Mesodermal cell (in vitro differentiated cells): ENCODE measurements at regions not wholly inside any gene's neighbourhood (a gene's known extent, or its start where the extent isn't known, plus 50 kb on each side); places are given as distances from the start of the nearest gene placed in this dataset.

Experiments used
- H3K27ac ChIP-seq: 2 replicates; pipeline ENCODE4 v1.7.0; 2013; ENCODE audit warnings: mild to moderate bottlenecking, low read depth, low read length, moderate library complexity; ENCODE audit not compliant: severe bottlenecking
- H3K36me3 ChIP-seq: 2 replicates; pipeline ENCODE4 v1.7.1; 2013; ENCODE audit warnings: mild to moderate bottlenecking, low read length, moderate library complexity; ENCODE audit not compliant: control insufficient read depth, insufficient read depth
- H3K4me1 ChIP-seq: one replicate; pipeline ENCODE4 v1.7.1; 2013; ENCODE audit warnings: mild to moderate bottlenecking, low read length; ENCODE audit not compliant: insufficient read depth, control insufficient read depth, poor library complexity, severe bottlenecking
- H3K4me3 ChIP-seq: 2 replicates; pipeline ENCODE4 v1.7.0; 2013; ENCODE audit warnings: low read length, control low read depth, mild to moderate bottlenecking; ENCODE audit not compliant: insufficient read depth, poor library complexity, severe bottlenecking; ENCODE audit errors: extremely low read depth
- H3K9me3 ChIP-seq: 2 replicates; pipeline ENCODE4 v1.7.1; 2013; ENCODE audit warnings: mild to moderate bottlenecking, low read length, moderate library complexity; ENCODE audit not compliant: control insufficient read depth
- WGBS, 2 experiments: methylation state at CpG; one replicate each; pipeline ENCODE4 v1.1.5; 2013; ENCODE audit warnings: missing lambda C conversion rate in 2 of 2; ENCODE audit not compliant: insufficient coverage in 2 of 2; 5-methylcytosine and 5-hydroxymethylcytosine counted together

- 87 to 97% methylated on average over 5 to 7 of the region's 8 CpGs for WGBS, 2 experiments
- no peaks in the 10 kb centered on the region for H3K36me3 ChIP-seq
- no peaks in the 10 kb centered on the region for H3K9me3 ChIP-seq
- no peak overlapping the region for H3K4me3 ChIP-seq
- H3K27ac ChIP-seq: no peak overlapping the region
- no peaks in the 10 kb centered on the region for H3K4me1 ChIP-seq
Observed at GRCh38 chr14:98741523-98741922, 530.5 kb downstream of the BCL11B start.

- no peak overlapping the region for H3K27ac ChIP-seq
- H3K4me1 ChIP-seq: no peaks in the 10 kb centered on the region
- WGBS, 2 experiments: 89 to 98% methylated on average over 5 of the region's 7 CpGs
Observed at GRCh38 chr14:98742001-98742400, 530.0 kb downstream of the BCL11B start.

GRCh38 chr14:98743536-98743935, 528.5 kb downstream of the BCL11B start:
- Histone ChIP-seq H3K4me1 (no peaks in the 10 kb centered on the region), H3K9me3 (no peaks in the 10 kb centered on the region), H3K36me3 (no peaks in the 10 kb centered on the region), H3K27ac (no peak overlapping the region), H3K4me3 (no peak overlapping the region)
- 86 to 92% methylated on average over 2 to 3 of the region's 8 CpGs for WGBS, 2 experiments

More at GRCh38 chr14:98742001-98742400, 530.0 kb downstream of the BCL11B start:
- no peak overlapping the region for H3K4me3 ChIP-seq
- no peaks in the 10 kb centered on the region for H3K36me3 ChIP-seq
- no peaks in the 10 kb centered on the region for H3K9me3 ChIP-seq

DNA sequence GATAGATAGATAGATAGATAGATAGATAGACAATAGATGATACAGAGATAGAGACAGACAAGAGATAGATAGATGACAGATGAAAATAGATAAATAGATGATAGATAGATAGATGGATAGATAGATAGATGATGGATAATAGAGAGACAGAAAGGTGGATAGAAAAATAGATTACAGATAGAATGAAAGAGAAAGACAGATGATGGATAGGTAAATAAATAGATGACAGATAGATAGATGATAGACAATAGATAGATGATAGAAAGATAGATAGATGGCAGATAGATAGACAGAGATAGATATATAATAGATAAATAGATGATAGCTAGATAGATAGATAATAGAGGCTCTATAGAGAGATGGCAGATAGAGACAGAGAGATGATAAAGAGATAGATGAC, 523.0 kb downstream of the BCL11B start:
- Histone ChIP-seq H3K36me3 (no peaks in the 10 kb centered on the region), H3K27ac (no peak overlapping the region), H3K4me1 (no peaks in the 10 kb centered on the region), H3K9me3 (no peaks in the 10 kb centered on the region), H3K4me3 (no peak overlapping the region)

DNA sequence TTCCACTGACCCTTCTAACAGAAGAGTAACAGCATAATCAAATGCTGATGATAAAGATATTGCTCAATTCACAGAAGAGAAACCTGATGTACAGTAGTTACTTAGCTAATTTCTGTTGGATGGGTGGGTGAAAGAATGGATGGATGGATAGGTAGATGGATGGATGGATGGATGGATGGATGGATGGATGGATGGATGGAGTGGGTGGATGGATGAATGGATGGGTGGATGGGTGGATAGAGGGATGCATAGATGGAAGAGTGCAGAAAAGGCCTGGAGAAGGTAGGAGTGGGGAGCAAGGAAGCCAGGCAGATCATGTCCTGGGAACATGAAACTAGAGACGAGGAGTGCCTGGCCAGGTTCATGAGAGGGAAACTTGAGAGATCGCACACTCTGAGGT, 520.9 kb downstream of the BCL11B start:
- H3K4me3 ChIP-seq: no peak overlapping the region
- H3K27ac ChIP-seq: no peak overlapping the region
- H3K36me3 ChIP-seq: no peaks in the 10 kb centered on the region
- H3K4me1 ChIP-seq: no peaks in the 10 kb centered on the region
- WGBS, 2 experiments: 94 to 96% methylated on average over 2 of the region's 2 CpGs
- H3K9me3 ChIP-seq: peaks cover 7% of the 10 kb centered on the region

DNA sequence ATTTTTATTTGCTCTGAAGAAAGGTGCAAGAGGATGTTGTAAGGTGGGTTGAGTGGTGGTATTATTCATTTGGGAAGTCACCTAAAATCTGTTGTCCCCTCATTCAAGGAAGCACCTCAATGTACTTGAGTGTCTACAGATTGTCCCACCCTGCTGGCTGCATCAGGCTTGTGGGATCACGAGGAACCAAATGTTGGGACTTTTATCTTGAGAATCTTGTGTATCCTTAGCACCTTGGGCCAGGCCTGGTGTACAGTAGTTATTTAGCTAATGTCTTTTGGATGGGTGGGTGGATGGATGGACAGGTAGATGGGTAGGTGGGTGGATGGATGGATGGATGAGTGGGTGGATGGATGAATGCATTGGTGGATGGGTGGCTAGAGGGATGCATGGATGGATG, 519.3 kb downstream of the BCL11B start:
- 60 to 100% methylated on average over 1 of the region's 1 CpG for WGBS, 2 experiments
- H3K36me3 ChIP-seq: no peaks in the 10 kb centered on the region
- H3K9me3 ChIP-seq: peaks cover 7% of the 10 kb centered on the region
- H3K4me1 ChIP-seq: no peaks in the 10 kb centered on the region
- H3K4me3 ChIP-seq: no peak overlapping the region
- H3K27ac ChIP-seq: no peak overlapping the region

GRCh38 chr14:98754343-98755020, 517.5 kb downstream of the BCL11B start:
- WGBS, 2 experiments: 70% methylated on average over 1 of the region's 2 CpGs; no CpG with 5 or more reads in 1 of the 2 experiments
- H3K4me1 ChIP-seq: no peaks in the 10 kb centered on the region
- no peak overlapping the region for H3K4me3 ChIP-seq
- no peaks in the 10 kb centered on the region for H3K36me3 ChIP-seq
- H3K27ac ChIP-seq: no peak overlapping the region
- H3K9me3 ChIP-seq: peaks cover 7% of the 10 kb centered on the region

DNA sequence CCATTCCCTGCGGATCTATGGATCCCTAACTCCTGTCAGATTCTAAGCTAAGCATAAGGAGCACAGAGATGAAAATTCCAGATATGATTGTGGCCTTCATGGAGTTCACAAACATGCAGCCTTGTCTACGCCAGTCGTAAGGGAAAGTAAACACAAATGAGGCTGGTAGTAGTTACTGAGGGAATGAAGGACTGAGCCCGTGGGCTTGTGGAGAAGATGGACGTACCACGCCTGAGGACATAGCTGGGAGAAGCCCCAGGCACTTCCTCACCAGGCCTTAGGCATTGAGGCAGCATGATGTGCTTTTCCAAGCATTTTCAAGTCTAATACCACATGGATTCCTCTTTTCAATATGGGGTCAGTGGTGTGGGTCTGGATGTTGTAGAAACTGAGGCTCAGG, 515.2 kb downstream of the BCL11B start:
- H3K9me3 ChIP-seq: peaks cover 7% of the 10 kb centered on the region
- no peak overlapping the region for H3K4me3 ChIP-seq
- WGBS, 2 experiments: 75 to 88% methylated on average over 5 to 6 of the region's 6 CpGs
- no peaks in the 10 kb centered on the region for H3K36me3 ChIP-seq
- H3K4me1 ChIP-seq: no peaks in the 10 kb centered on the region
- no peak overlapping the region for H3K27ac ChIP-seq

- H3K27ac ChIP-seq: no peak overlapping the region
- no peaks in the 10 kb centered on the region for H3K4me1 ChIP-seq
- no peaks in the 10 kb centered on the region for H3K36me3 ChIP-seq
- no peak overlapping the region for H3K4me3 ChIP-seq
- H3K9me3 ChIP-seq: peaks cover 7% of the 10 kb centered on the region
- WGBS, 2 experiments: no CpG with 5 or more reads among the region's 1 CpG
Observed at GRCh38 chr14:98758440-98758839, 513.6 kb downstream of the BCL11B start.

DNA sequence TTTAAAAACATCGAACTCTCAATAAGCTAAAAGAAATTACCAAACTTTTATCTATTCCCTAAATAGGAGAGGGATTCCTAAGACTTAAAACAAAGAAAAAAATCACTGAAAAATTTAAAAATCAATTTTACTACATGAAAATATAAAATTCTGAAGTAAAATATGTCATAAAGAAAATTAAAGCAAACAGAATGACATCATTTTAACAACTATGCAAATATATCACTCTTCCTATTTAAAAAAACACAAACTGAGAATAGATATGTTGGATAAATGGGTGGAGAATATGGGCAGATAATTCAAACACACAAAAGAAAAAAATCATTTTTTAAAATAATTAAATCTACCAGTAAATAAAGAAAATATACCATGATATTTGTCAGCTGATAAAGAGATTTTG, 510.0 kb downstream of the BCL11B start:
- H3K4me3 ChIP-seq: no peak overlapping the region
- no peaks in the 10 kb centered on the region for H3K36me3 ChIP-seq
- H3K4me1 ChIP-seq: no peaks in the 10 kb centered on the region
- H3K9me3 ChIP-seq: no peaks in the 10 kb centered on the region
- no CpG with 5 or more reads among the region's 1 CpG for WGBS, 2 experiments
- H3K27ac ChIP-seq: no peak overlapping the region

GRCh38 chr14:98766818-98767217, 505.2 kb downstream of the BCL11B start:
- WGBS, 2 experiments: 60 to 86% methylated on average over 1 to 3 of the region's 4 CpGs
- H3K4me3 ChIP-seq: no peak overlapping the region
- H3K27ac ChIP-seq: no peak overlapping the region
- H3K4me1 ChIP-seq: no peaks in the 10 kb centered on the region
- no peaks in the 10 kb centered on the region for H3K9me3 ChIP-seq
- H3K36me3 ChIP-seq: no peaks in the 10 kb centered on the region
